Endothelial cell of hepatic sinusoid (primary cell): ENCODE measurements at regions not wholly inside any gene's neighbourhood (a gene's known extent, or its start where the extent isn't known, plus 50 kb on each side); places are given as distances from the start of the nearest gene placed in this dataset.

Experiments
- in situ Hi-C: cut with HindIII; loops from 2 replicates; pipeline ENCODE4 v1.10.0; 2017; ENCODE audit warnings: low sequenced_read_pairs

DNA sequence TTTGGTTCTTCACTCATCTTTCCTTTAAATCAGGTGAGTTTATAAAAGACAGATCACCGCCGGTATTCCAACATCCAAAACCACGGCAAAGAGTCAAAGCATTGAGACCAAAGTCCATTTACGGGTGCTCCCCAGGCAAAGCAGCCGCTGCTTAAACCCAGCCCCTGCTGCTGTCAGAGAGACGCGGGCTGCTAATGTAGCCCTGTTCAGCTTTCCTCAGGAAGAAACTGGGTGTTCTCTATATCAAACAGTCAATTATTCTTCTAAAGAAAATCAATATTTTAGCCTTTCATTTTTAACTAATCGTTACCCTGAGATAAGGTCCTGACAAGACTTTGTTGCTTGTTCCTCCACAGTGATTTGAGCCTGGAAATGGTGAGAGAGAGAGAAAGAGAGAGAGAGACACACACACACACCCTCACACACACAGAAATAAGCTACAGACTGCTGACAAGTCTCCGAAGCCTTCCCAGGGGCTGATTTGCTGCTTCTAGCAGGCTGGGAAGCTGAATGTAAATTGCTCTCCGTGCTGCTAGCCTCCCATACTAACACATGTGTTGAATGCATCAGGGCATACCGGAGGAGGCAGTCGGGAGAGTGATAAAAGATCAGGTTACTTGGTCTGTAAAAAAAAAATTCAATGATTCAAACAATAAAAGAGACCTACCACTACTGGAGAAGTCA, 183.0 kb upstream of the ANK3 start:
- in situ Hi-C loops = no loop called here

GRCh38 chr10:60570896-60571295, 181.2 kb upstream of the ANK3 start:
- in situ Hi-C loops = no loop called here

DNA sequence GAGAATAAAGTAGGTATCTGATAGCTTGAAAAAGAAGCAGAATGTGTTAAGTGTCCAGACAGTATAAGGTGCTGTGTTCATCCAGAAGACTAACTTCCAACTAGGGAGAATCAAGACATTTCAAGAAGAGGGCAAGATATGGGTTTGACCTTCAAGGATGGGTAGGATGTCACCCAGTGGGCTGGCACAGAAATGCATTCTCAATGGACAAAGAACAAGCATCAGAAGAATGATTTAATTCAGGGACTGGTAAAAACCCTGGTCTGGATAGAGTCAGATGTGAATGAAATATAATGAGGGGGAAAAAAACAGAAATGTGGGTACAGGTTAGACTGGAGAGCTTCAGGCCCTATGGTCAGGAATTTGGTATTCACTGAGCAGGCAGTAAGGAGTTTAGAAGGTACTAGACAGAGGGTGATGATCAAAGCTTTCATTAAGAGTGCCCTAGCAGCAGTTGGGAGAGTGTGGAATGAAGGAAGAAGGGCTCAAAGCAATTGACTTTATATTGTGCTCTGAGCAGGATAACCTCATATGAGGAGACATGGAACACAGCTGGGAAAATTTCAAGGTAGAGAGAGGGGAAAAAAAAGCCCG, 180.7 kb upstream of the ANK3 start:
- in situ Hi-C loops = no loop called here

- in situ Hi-C loops = no loop called here
Measured at GRCh38 chr10:60569681-60570080, 180.0 kb upstream of the ANK3 start.

DNA sequence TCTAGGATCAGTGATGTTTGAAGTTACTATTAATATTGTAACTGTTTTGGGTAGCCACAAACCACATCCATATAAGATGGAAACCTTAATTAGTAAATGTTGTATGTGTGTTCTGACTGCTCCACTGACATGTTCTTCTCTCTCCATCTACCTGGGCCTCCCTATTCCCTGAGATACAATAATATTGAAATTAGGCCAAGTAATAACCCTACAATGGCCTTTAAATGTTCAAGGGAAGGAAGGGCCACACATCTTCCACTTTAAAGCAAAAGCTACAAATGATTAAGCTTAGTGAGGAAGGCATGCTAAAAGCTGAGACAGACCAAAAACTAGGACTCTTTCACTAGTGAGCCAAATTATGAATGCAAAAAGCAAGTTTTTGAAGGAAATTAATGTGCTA, 176.4 kb upstream of the ANK3 start:
- in situ Hi-C loops = no loop called here

DNA sequence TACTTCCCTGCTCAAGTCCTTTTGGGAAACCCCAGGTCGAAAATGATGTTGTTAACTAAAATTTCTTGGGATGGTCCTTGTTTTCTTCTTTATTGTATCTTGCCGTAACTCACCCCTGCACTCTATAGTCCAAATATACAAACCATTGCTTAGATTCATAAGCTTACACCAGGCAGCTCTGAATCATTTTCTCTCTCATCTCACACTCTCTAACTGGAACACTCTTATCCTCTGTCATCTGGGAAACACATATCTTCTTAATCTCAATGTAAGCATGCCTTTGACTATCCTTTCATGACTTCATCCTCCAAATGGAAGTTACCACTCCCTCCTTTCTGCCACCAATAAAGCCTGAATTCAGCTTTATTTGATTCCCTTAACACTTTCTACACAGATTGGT, 175.8 kb upstream of the ANK3 start:
- in situ Hi-C loops = no loop called here

GRCh38 chr10:60564475-60564874, 174.8 kb upstream of the ANK3 start:
- in situ Hi-C loops = no loop called here

- in situ Hi-C loops = no loop called here
Measured at GRCh38 chr10:60560451-60560850, 170.8 kb upstream of the ANK3 start.

- in situ Hi-C loops = no loop called here
Measured at GRCh38 chr10:60555700-60556099, 166.0 kb upstream of the ANK3 start.

GRCh38 chr10:60549686-60550085, 160.0 kb upstream of the ANK3 start:
- in situ Hi-C loops = loop anchor here (5.0 kb wide), 2 partner anchors 52 to 97 kb away; no protein-coding TSS in a partner anchor

DNA sequence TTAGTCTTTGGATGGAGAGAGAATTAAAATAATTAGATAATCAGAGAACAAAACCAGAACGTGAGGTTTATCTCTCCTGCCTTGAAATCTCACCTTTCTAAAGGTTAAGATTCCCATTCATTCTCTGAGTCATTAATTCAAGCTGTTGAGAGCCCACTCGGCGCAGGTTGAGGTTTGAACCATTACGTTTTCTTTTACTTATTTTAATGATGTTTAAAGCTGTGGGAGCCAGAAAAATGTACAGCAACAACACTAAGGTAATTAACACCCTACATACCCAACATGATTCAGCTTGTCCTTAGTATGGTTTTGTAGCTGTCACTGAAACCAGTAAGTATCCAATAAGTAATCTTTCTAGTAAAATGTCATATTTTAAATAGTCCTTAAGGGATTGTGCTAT, 153.0 kb upstream of the ANK3 start:
- in situ Hi-C loops = no loop called here

DNA sequence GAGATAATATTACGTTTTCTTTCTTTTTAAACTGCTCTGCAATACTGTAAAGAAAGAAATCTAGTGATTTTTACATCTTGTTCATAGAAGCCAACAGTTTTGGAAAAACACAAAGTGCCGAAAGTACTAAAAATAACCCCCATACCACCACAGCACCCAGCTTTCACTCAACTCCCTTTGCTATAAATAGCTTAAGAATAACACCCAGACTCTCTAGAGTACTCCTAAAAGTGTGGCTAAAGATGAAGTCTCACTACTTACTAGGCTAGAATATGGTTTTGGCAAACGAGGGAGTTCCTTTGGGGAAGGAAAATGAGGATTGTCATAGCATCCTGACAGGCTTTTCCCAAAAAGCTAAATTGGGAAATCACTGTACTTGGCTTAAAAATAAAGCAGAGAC, 151.8 kb upstream of the ANK3 start:
- in situ Hi-C loops = no loop called here

DNA sequence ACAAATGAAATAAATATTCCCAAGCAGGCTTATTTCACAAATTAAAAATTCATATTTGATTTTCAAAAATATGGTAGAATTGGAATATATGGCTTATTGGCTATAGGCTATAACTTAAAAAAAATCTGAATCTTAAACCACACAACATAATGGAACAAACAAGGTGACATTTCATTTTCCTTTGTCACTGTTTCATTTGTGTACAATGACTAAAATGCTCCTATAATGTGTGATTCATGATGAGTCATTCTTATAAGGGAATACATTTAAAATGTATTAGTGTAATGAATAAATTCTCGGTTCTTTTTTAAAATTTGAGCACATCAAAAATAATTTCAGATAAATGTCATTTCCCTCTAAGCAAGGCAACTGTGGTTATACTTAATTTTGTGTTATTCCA, 148.0 kb upstream of the ANK3 start:
- in situ Hi-C loops = no loop called here

- in situ Hi-C loops = no loop called here
Measured at GRCh38 chr10:60536529-60537114, 146.9 kb upstream of the ANK3 start.

- in situ Hi-C loops = no loop called here
Measured at GRCh38 chr10:60535427-60535826, 145.8 kb upstream of the ANK3 start.

DNA sequence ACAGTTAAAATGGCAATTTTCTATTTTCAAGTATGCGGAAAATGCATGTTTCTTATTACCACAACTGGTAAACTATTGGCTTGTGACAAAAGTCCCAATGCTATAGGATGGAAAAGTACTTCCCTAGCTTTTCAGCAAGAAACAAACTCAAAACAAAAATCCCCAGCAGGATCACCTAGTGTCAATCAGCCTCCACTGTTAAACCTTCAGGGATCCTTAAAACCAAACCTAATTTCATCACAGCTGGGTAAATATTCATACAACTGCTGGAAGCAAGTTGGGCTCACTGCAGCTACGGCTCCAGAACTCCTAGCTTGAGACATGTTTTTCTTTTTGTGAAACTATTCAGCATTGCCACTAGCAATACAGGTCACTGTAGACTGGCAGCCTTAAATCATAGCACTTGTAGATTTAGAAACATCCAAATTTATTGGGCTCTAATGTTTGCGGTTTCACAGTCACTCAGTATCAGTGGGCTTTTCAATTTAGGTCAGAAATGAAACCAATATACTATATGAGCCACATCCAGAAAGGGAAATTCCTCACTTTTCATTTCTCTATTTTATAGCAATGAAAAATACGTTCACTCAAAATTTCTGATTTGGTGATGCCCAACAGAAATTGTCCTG, 145.2 kb upstream of the ANK3 start:
- in situ Hi-C loops = no loop called here

GRCh38 chr10:60532696-60533468, 143.2 kb upstream of the ANK3 start:
- in situ Hi-C loops = no loop called here

- in situ Hi-C loops = no loop called here
Measured at GRCh38 chr10:60531006-60531405, 141.3 kb upstream of the ANK3 start.

DNA sequence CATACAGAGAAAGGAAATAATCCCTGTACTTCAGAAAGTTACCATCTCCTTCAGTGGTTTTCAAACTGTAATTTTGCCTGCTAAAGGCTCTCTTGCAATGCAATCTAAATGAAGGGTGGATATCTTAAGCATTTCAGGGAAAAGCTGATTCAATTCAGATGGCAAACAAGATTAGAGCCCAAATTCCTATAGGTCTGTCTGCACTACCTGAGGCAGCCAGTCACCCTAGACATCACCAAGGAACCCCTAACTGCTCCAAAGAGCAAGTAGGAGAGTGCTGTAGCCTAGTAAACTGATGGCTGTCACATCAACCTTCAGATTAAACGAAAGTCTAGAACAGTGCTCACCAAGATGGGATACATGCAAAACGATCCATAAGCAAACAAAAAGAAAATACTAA, 138.0 kb upstream of the ANK3 start:
- in situ Hi-C loops = no loop called here

- in situ Hi-C loops = no loop called here
Measured at GRCh38 chr10:60525716-60526585, 136.3 kb upstream of the ANK3 start.
